ENCODE measurements at regions not wholly inside any gene's neighbourhood (a gene's known extent, or its start where the extent isn't known, plus 50 kb on each side); places are given as distances from the start of the nearest gene placed in this dataset.

GRCh38 chr2:39852831-39853230 lies 73.8 kb upstream of the THUMPD2 start:
- TF ChIP-seq EZH2 (IDR thresholded peaks at IDR 0.05; ENCODE audit: low read length, missing control alignments) (no peak), CTCF (conservative IDR thresholded peaks at IDR 0.05 in 1 of 2, IDR thresholded peaks at IDR 0.05 in 1 of 2; ENCODE audit: low read depth in 1 of 2, low read length in 2 of 2) (no peak)

All from fibroblast of lung (primary cell).